Coronary artery (tissue), 2 donors: ENCODE measurements at regions not wholly inside any gene's neighbourhood (a gene's known extent, or its start where the extent isn't known, plus 50 kb on each side); places are given as distances from the start of the nearest gene placed in this dataset.

ENCODE experiments used
- DNase-seq: peaks from one replicate; pipeline ENCODE4 v3.0.0-alpha.2; 2017; ENCODE audit warnings: low spot score
- H3K27ac ChIP-seq, 2 donors: fragments of 200-600 bp; sonication (generic); one replicate each; pipeline ENCODE4 v1.5.1; 2016 to 2019
- H3K4me3 ChIP-seq: fragments of 200-600 bp; sonication (generic); 2 replicates; pipeline ENCODE4 v1.5.1; 2016; ENCODE audit warnings: mild to moderate bottlenecking, moderate library complexity
- CTCF ChIP-seq: fragments of 200-600 bp; sonication (generic); IDR thresholded peaks from one replicate; pipeline ENCODE4 v1.5.1; 2019; ENCODE audit warnings: antibody characterized with exemption

DNA sequence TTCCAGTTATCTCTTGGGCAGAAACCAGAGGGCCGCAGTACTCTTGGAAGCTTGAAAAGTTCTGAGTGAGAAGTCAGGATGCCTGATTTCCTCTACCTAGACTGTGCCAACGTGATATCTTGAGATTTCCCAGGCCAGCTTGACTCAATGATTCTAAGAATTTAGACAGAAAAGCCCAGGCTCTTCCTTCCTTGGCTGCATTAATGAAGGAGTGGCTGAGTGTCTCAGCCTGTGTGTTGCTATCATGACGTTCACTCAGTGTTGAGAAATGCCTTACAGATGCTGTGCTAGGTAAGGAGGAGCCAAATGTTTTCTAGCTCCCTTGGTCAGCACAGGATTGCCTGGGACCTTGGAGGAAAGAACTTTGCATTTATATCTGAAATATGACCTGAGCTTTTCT is 454.1 kb upstream of the USP24 start:
- no peak for TF ChIP-seq CTCF
- Histone ChIP-seq H3K4me3 (no peak overlapping the region), H3K27ac (peak overlapping the region; percentile 65 to 79)
- DNase-seq = no peak

DNA sequence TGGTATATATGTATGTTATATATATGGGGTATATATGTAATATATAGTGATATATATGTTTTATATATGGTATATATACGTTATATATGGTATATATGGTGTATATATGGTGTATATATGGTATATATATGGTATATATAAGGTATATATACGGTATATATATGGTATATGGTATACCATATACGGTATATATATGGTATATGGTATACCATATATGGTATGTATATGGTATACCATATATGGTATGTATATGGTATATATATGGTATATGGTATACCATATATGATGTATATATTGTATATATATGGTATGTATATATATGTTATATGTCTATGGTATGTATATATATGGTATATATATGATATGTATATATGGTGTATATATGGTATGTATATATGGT is 447.7 kb upstream of the USP24 start:
- Histone ChIP-seq H3K27ac (no peak overlapping the region), H3K4me3 (no peak overlapping the region)
- no peak for DNase-seq
- TF ChIP-seq CTCF = no peak

DNA sequence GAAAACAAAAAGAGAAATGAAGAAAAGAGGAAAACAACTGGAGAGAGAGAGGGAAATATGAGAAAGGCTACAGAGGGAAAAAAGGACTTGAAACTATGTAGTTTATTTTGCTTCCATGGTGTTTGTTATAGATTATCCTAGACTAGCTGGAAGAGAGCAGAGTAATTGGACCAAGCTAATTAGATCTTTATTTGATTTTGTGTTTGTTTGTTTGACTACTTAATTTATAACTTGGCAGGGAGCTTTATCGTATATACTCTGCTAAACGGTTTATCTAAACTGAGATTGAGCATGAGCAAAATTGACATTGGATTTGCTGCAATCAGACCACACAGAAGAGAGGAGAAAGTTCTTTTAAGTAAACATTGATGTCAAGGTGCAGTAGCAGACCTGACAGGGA is 443.8 kb upstream of the USP24 start:
- TF ChIP-seq CTCF = no peak
- Histone ChIP-seq H3K27ac (peak overlapping the region in 1 of 2 donors; percentile 1), H3K4me3 (no peak overlapping the region)
- no peak for DNase-seq

- DNase-seq = no peak
- peak overlapping the region; percentile 19 to 55 for H3K27ac ChIP-seq
- no peak overlapping the region for H3K4me3 ChIP-seq
- TF ChIP-seq CTCF = no peak
These were observed 439.6 kb upstream of the USP24 start for GRCh38 chr1:55654750-55655149.

DNA sequence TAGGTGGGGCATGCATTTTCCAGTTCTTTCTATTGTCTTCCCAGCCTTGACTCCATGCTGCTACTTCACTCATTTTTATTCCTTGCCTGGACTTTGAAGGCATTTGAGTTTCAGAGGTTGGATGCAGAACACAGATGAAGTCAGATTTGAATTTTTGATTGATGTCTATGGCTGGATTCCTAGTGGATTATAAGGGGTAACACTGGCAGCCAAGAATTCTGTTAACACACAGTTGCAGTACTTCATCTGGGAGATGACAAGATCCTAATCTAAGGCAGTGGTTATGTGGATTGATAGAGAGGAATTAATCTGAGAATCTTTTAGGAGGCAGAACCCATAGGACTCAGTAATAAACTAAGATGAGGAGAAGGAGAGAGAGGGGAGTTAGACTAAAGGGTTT is 439.0 kb upstream of the USP24 start:
- TF ChIP-seq CTCF = no peak
- no peak for DNase-seq
- Histone ChIP-seq H3K4me3 (no peak overlapping the region), H3K27ac (peak overlapping the region in 1 of 2 donors; percentile 55)

DNA sequence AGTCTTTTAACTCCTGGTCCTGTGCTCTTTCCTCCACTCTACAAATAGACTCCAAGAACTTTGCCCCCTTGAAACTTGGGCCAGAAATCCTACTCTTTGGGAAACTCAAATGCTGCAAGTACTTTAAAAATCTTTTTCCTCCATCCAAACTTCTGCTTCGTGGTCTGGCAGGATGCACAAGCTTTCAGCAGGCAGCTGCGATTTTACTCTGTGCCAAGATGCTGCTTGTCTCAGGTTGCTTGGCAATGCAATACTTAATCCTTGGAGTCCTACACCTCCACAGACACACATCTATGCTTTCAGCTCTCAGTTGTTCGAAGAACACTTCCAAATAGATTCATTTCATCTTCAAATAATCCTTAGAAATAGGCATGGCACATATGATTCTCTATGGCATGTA is 435.3 kb upstream of the USP24 start:
- no peak for DNase-seq
- Histone ChIP-seq H3K27ac (peak overlapping the region; percentile 2 to 51), H3K4me3 (no peak overlapping the region)
- TF ChIP-seq CTCF = no peak

GRCh38 chr1:55646181-55646580 is 431.0 kb upstream of the USP24 start:
- TF ChIP-seq CTCF = no peak
- no peak overlapping the region for H3K27ac ChIP-seq
- no peak overlapping the region for H3K4me3 ChIP-seq
- no peak for DNase-seq
